HCT116 (cell line): ENCODE measurements at regions not wholly inside any gene's neighbourhood (a gene's known extent, or its start where the extent isn't known, plus 50 kb on each side); places are given as distances from the start of the nearest gene placed in this dataset.

ENCODE experiments used
- ATAC-seq: fragments of 200-7000 bp; cut with Tn5 transposase; 2 replicates; pipeline ENCODE4 v1.9.1; 2020; ENCODE audit warnings: mild to moderate bottlenecking, moderate library complexity
- BruUV-seq: library from RNA; stranded (reverse); fragments of 400-500 nt; replicated peaks from 2 replicates; lab custom pipeline; 2021; lab: Mats Ljungman, UMichigan
- CTCF ChIA-PET: fragments of 300-600 bp; sonication (Branson Sonifier 250); formaldehyde crosslinking; loops from one replicate; lab custom pipeline; 2021; ENCODE audit warnings: antibody characterized with exemption; lab: Charles Lee
- POLR2A ChIA-PET: fragments of 300-600, 350-600 bp; sonication (Branson Sonifier 250); formaldehyde crosslinking; loops from one replicate; lab custom pipeline; 2021; ENCODE audit warnings: antibody characterized with exemption; lab: Charles Lee
- RAD21 ChIA-PET, 2 experiments: fragments of 300-600 bp; sonication (Branson Sonifier 250); formaldehyde crosslinking; loops; one replicate each; lab custom pipeline; 2023; ENCODE audit warnings: low total read pairs in 2 of 2; ENCODE audit not compliant: uncharacterized antibody in 2 of 2, unreplicated experiment in 2 of 2, low non-redundant PET in 1 of 2; lab: Charles Lee
- DNase-seq: peaks from one replicate; pipeline ENCODE4 v3.0.0-alpha.2; 2010; ENCODE audit warnings: low read depth, low spot score
- H2AFZ ChIP-seq: fragments of 200-600 bp; shearing (Covaris generic), sonication (generic); 2 replicates; pipeline ENCODE4 v1.6.1; 2017; ENCODE audit warnings: low read depth, mixed run types, mixed read lengths, antibody characterized with exemption, low read length; ENCODE audit not compliant: poor library complexity, severe bottlenecking
- H3K27ac ChIP-seq: 2 replicates; pipeline ENCODE4 v1.5.1; 2012; ENCODE audit warnings: low read depth, low read length
- H3K27me3 ChIP-seq: fragments of 200-600 bp; sonication (generic); 2 replicates; pipeline ENCODE4 v1.6.1; 2016; ENCODE audit warnings: mixed run types, low read length, mixed read lengths; ENCODE audit not compliant: insufficient read depth
- H3K36me3 ChIP-seq, 2 experiments: fragments of 200-500 bp in 1 of 2; fragments of 200-600 bp in 1 of 2; sonication (Bioruptor generic) in 1 of 2; sonication (generic) in 1 of 2; 2 replicates each; pipeline versions ENCODE4 v1.5.1 to v1.6.1; 2014 to 2016; ENCODE audit warnings: low read length in 2 of 2, inconsistent platforms in 1 of 2, mixed read lengths in 1 of 2, mixed run types in 1 of 2; ENCODE audit not compliant: insufficient read depth in 2 of 2, control insufficient read depth in 1 of 2
- H3K4me1 ChIP-seq, 2 experiments: fragments of 200-600 bp in 1 of 2; sonication (generic) in 1 of 2; 2 replicates each; pipeline versions ENCODE4 v1.5.1 to v1.6.1; 2012 to 2017; ENCODE audit warnings: low read length in 2 of 2, inconsistent platforms in 1 of 2, mild to moderate bottlenecking in 1 of 2, mixed read lengths in 1 of 2, mixed run types in 1 of 2, moderate library complexity in 1 of 2; ENCODE audit not compliant: insufficient read depth in 2 of 2, control insufficient read depth in 1 of 2
- H3K4me2 ChIP-seq: fragments of 200-600 bp; sonication (generic); 2 replicates; pipeline ENCODE4 v1.6.1; 2017; ENCODE audit warnings: mixed run types, low read length, mixed read lengths
- H3K4me3 ChIP-seq, 2 experiments: fragments of 200-600 bp in 1 of 2; sonication (generic) in 1 of 2; replicated peaks in 1 of 2; 2 replicates each; pipeline ENCODE4 v1.5.1; 2011 to 2016; ENCODE audit warnings: low read length in 2 of 2, control low read depth in 1 of 2, low read depth in 1 of 2, mild to moderate bottlenecking in 1 of 2, mixed read lengths in 1 of 2, mixed run types in 1 of 2
- H3K79me2 ChIP-seq: fragments of 200-600 bp; sonication (generic); 2 replicates; pipeline ENCODE4 v1.6.1; 2017; ENCODE audit warnings: mild to moderate bottlenecking, mixed run types, low read length, moderate library complexity, mixed read lengths; ENCODE audit not compliant: insufficient read depth
- H3K9ac ChIP-seq: fragments of 200-600 bp; sonication (generic); 2 replicates; pipeline ENCODE4 v1.6.1; 2016; ENCODE audit warnings: low read length, mixed read lengths
- H3K9me2 ChIP-seq: fragments of 200-600 bp; sonication (generic), shearing (Covaris generic); 2 replicates; pipeline ENCODE4 v1.6.1; 2017; ENCODE audit warnings: mixed run types, mild to moderate bottlenecking, moderate library complexity; ENCODE audit not compliant: insufficient read depth
- H3K9me3 ChIP-seq, 2 experiments: fragments of 200-500 bp in 1 of 2; fragments of 200-600 bp in 1 of 2; sonication (Bioruptor generic) in 1 of 2; sonication (generic) in 1 of 2; 2 replicates each; pipeline ENCODE4 v1.6.1; 2014 to 2017; ENCODE audit warnings: low read length in 2 of 2, mixed read lengths in 2 of 2, inconsistent platforms in 1 of 2, low read depth in 1 of 2, mild to moderate bottlenecking in 1 of 2, mixed run types in 1 of 2, moderate library complexity in 1 of 2; ENCODE audit not compliant: control insufficient read depth in 1 of 2, insufficient read depth in 1 of 2
- H4K20me1 ChIP-seq: fragments of 200-600 bp; sonication (generic), shearing (Covaris generic); 2 replicates; pipeline ENCODE4 v1.6.1; 2017; ENCODE audit warnings: mixed run types, mild to moderate bottlenecking, moderate library complexity; ENCODE audit not compliant: insufficient read depth
- CBX3 ChIP-seq: IDR thresholded peaks from 2 replicates; pipeline ENCODE4 v1.6.1; 2012; ENCODE audit warnings: low read depth
- CEBPB ChIP-seq: IDR thresholded peaks from 2 replicates; pipeline ENCODE4 v1.6.1; 2012; ENCODE audit warnings: low read depth
- EGR1 ChIP-seq: IDR thresholded peaks from 2 replicates; pipeline ENCODE4 v1.6.1; 2012; ENCODE audit warnings: low read depth
- EZH2phosphoT487 ChIP-seq: fragments of 200-600 bp; IDR thresholded peaks from 2 replicates; pipeline ENCODE4 v1.6.1; 2018; ENCODE audit warnings: antibody characterized with exemption, borderline replicate concordance
- FOSL1 ChIP-seq: IDR thresholded peaks from 2 replicates; pipeline ENCODE4 v1.6.1; 2012; ENCODE audit warnings: low read depth
- JUND ChIP-seq: IDR thresholded peaks from 2 replicates; pipeline ENCODE4 v1.6.1; 2012
- POLR2A ChIP-seq: IDR thresholded peaks from 2 replicates; pipeline ENCODE4 v1.7.0; 2011; ENCODE audit warnings: borderline replicate concordance; ENCODE audit not compliant: insufficient read depth, insufficient read length; ENCODE audit errors: extremely low read depth
- RAD21 ChIP-seq: IDR thresholded peaks from 2 replicates; pipeline ENCODE4 v1.6.1; 2012; ENCODE audit warnings: low read depth, mild to moderate bottlenecking
- SIN3A ChIP-seq: IDR thresholded peaks from 2 replicates; pipeline ENCODE4 v1.6.1; 2012; ENCODE audit warnings: low read depth
- SRF ChIP-seq: IDR thresholded peaks from 2 replicates; pipeline ENCODE4 v1.6.1; 2012; ENCODE audit warnings: low read depth
- TCF7L2 ChIP-seq: IDR thresholded peaks from 2 replicates; pipeline ENCODE4 v1.7.0; 2011; ENCODE audit warnings: borderline replicate concordance, inconsistent platforms; ENCODE audit not compliant: insufficient read depth, insufficient read length; ENCODE audit errors: extremely low read depth
- YY1 ChIP-seq: IDR thresholded peaks from 2 replicates; pipeline ENCODE4 v1.6.1; 2011; ENCODE audit warnings: low read length, low read depth, moderate library complexity, mild to moderate bottlenecking; ENCODE audit not compliant: insufficient replicate concordance; ENCODE audit errors: extremely low read depth
- ZFX ChIP-seq: fragments of 450-650 bp; IDR thresholded peaks from 2 replicates; pipeline ENCODE4 v1.6.1; 2017
- ZNF274 ChIP-seq: fragments of 200-500 bp; sonication (Bioruptor generic); IDR thresholded peaks from 2 replicates; pipeline ENCODE4 v1.6.1; 2014; ENCODE audit warnings: mild to moderate bottlenecking, low read depth, low read length, inconsistent platforms
- intact Hi-C: fragments of 100-400 bp; cut with micrococcal nuclease; formaldehyde crosslinking; loops from 2 replicates; pipeline ENCODE4 v1.10.0; 2022
- TF ChIP-seq, protein P1 (sequence below): IDR thresholded peaks from 2 replicates; pipeline ENCODE4 v1.6.1; 2012
- TF ChIP-seq, protein P2 (sequence below): IDR thresholded peaks from 2 replicates; pipeline ENCODE4 v1.6.1; 2011; ENCODE audit warnings: mild to moderate bottlenecking, low read length, moderate library complexity; ENCODE audit not compliant: insufficient replicate concordance; ENCODE audit errors: extremely low read depth

GRCh38 chr2:47312491-47312850, 56.6 kb upstream of the EPCAM start:
- TF ChIP-seq, protein P1, sequence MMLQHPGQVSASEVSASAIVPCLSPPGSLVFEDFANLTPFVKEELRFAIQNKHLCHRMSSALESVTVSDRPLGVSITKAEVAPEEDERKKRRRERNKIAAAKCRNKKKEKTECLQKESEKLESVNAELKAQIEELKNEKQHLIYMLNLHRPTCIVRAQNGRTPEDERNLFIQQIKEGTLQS = no peak
- TF ChIP-seq JUND (no peak), CBX3 (no peak), TCF7L2 (no peak), SRF (no peak), ZNF274 (no peak), SIN3A (no peak), EZH2phosphoT487 (no peak)
- TF ChIP-seq, all 23 proteins: peak for 0
- Histone ChIP-seq H3K27ac (no peak overlapping the region), H2AFZ (peak overlapping the region; percentile 57), H3K27me3 (no peaks in the 10 kb centered on the region), H3K9me2 (no peaks in the 10 kb centered on the region), H3K4me1 (peaks cover 16 to 20% of the 10 kb centered on the region in 2 experiments; a peak in 3 of 4 replicates), H3K9ac (no peak overlapping the region), H4K20me1 (no peaks in the 10 kb centered on the region), H3K36me3 (no peaks in the 10 kb centered on the region), H3K9me3 (no peaks in the 10 kb centered on the region), H3K79me2 (no peaks in the 10 kb centered on the region), H3K4me3 (no peak overlapping the region), H3K4me2 (peak overlapping the region; percentile 43)
- ATAC-seq (no peak), DNase-seq (no peak)
- no TSS peak for BruUV-seq
- ChIA-PET RAD21 (interaction anchor here (1.0 to 1.1 kb wide), 2 partner anchors 10 kb away, joined by 3 to 4 read pairs; no protein-coding TSS in a partner anchor), POLR2A (interaction anchor here (0.9 kb wide), 1 partner anchor 309 kb away, joined by 3 read pairs; no protein-coding TSS in a partner anchor), CTCF (interaction anchor here (0.8 kb wide), 1 partner anchor 11 kb away, joined by 10 read pairs; no protein-coding TSS in a partner anchor)
- intact Hi-C loops = no loop called here

DNA sequence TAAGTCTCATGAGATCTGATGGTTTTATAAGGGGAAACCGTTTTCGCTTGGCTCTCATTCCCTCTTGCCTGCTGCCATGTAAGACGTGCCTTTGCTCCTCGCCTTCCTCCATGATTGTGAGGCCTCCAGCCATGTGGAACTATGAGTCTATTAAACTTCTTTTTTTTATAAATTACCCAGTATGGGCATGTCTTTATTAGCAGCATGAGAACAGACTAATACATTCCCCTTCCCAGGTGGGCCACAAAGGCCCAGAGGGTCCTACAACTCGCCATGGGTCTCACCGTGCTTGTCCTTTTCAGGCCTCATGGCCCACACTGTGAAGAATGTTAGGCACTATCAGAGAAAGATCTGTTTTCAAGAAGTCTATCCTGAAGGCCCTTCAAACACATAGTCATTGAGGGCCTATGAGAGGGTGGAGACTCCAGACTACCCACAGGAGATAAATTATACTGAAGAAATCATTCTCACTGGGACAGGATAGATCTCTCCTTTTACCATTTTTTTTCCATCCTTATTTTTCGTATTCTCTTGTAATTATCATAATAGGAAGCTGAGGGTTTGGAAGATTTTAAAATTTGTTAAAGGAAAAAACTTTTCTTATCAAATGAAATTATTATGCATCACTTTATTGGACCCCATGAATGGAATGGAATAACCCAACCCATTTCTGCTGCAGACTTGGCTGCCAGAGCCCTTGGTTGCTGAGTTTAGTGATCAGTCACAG, 57.2 kb upstream of the EPCAM start:
- no peak for TF ChIP-seq POLR2A
- TF ChIP-seq EGR1 = no peak
- no peak for TF ChIP-seq CEBPB
- TF ChIP-seq ZFX = no peak
- TF ChIP-seq, protein P1 = no peak
- no peak for TF ChIP-seq YY1
- TF ChIP-seq, protein P2, sequence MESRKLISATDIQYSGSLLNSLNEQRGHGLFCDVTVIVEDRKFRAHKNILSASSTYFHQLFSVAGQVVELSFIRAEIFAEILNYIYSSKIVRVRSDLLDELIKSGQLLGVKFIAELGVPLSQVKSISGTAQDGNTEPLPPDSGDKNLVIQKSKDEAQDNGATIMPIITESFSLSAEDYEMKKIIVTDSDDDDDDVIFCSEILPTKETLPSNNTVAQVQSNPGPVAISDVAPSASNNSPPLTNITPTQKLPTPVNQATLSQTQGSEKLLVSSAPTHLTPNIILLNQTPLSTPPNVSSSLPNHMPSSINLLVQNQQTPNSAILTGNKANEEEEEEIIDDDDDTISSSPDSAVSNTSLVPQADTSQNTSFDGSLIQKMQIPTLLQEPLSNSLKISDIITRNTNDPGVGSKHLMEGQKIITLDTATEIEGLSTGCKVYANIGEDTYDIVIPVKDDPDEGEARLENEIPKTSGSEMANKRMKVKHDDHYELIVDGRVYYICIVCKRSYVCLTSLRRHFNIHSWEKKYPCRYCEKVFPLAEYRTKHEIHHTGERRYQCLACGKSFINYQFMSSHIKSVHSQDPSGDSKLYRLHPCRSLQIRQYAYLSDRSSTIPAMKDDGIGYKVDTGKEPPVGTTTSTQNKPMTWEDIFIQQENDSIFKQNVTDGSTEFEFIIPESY = no peak
- TF ChIP-seq ZNF274 = no peak
- TF ChIP-seq FOSL1 = no peak
- no peak for TF ChIP-seq JUND
- no peak for TF ChIP-seq RAD21
- no peak for TF ChIP-seq EZH2phosphoT487
- CTCF ChIA-PET = no interaction called here
- H4K20me1 ChIP-seq = no peaks in the 10 kb centered on the region
- DNase-seq (no peak), ATAC-seq (no peak)
- no peak overlapping the region for H3K9ac ChIP-seq
- BruUV-seq = no TSS peak
- RAD21 ChIA-PET = no interaction called here
- H3K4me2 ChIP-seq = no peak overlapping the region
- H3K27ac ChIP-seq = no peak overlapping the region
- H3K4me1 ChIP-seq = peaks cover 16 to 20% of the 10 kb centered on the region in 2 experiments; a peak in 3 of 4 replicates
- H2AFZ ChIP-seq = no peak overlapping the region
- no peaks in the 10 kb centered on the region for H3K27me3 ChIP-seq
- H3K36me3 ChIP-seq = no peaks in the 10 kb centered on the region
- no peaks in the 10 kb centered on the region for H3K79me2 ChIP-seq
- intact Hi-C loops = no loop called here
- H3K9me3 ChIP-seq = no peaks in the 10 kb centered on the region
- H3K4me3 ChIP-seq = no peak overlapping the region
- POLR2A ChIA-PET = no interaction called here
- H3K9me2 ChIP-seq = no peaks in the 10 kb centered on the region
